ENCODE measurements at regions not wholly inside any gene's neighbourhood (a gene's known extent, or its start where the extent isn't known, plus 50 kb on each side); places are given as distances from the start of the nearest gene placed in this dataset.

DNA sequence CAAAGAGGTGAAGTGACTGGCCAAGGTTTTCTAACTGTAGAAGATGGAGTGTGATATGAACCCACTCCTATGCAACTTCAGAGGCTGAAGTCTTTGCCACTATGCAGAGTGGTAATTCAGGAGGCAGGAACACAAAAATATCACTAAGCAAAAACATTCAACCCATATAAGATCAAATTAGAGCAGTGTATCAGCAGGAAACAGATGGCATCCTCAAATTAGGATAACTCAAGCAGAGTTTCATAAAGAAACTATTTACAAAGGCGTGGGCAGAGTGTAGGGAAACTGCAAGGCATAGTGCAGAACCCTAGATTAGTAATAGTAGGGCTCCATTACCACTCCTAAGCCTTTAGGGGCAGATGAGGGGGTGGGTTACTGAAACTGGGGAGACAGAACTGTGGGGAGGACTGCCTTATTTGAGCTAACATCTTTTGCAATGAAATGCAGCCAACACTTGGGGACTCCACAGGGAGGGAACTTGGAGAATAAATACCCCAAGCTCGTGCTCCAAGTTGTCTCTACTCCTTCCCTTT lies 72.2 kb downstream of the PTTG1 start:
- Histone ChIP-seq H4K20me1 (replicated peaks; ENCODE audit: control insufficient read depth, insufficient read depth, low read length) (no peaks in the 10 kb centered on the region; the same call in 1 of the 2 replicates), H3K27ac (ENCODE audit: extremely low read depth, low read depth, low read length) (no peak overlapping the region), H3K79me2 (ENCODE audit: control insufficient read depth, insufficient read depth, low read length) (no peaks in the 10 kb centered on the region), H2AFZ (ENCODE audit: low read depth, low read length) (no peak overlapping the region), H3K9me1 (ENCODE audit: control insufficient read depth, insufficient read depth, low read length) (no peaks in the 10 kb centered on the region), H3K9ac (ENCODE audit: insufficient read depth in 1 of 2, low read depth in 2 of 2, low read length in 2 of 2) (no peak overlapping the region), H3K4me1 (replicated peaks in 1 of 2; ENCODE audit: control insufficient read depth in 2 of 2, insufficient read depth in 2 of 2, low read length in 2 of 2) (no peaks in the 10 kb centered on the region), H3K4me2 (ENCODE audit: insufficient read depth, low read length) (no peak overlapping the region), H3K27me3 (ENCODE audit: control insufficient read depth in 2 of 2, insufficient read depth in 2 of 2, low read length in 2 of 2) (no peaks in the 10 kb centered on the region), H3K9me3 (replicated peaks; ENCODE audit: control insufficient read depth, insufficient read depth, low read depth, low read length) (no peaks in the 10 kb centered on the region), H3K36me3 (ENCODE audit: control insufficient read depth, insufficient read depth, low read length) (no peaks in the 10 kb centered on the region), H3K4me3 (no peak overlapping the region)
- WGBS (ENCODE audit: insufficient coverage, low coverage, missing lambda C conversion rate) = 0% methylated on average over 2 of the region's 2 CpGs
- no peak for FAIRE-seq
- intact Hi-C loops (cut with micrococcal nuclease) = no loop called here
- in situ Hi-C loops (cut with MboI) = no loop called here
- no peak for DNase-seq (ENCODE audit: extremely low read depth in 1 of 4, low spot score in 3 of 4)
- no TSS peak for BruUV-seq (replicated peaks)
- POLR2A ChIA-PET = no interaction called here
- no peak for ATAC-seq
- CTCF ChIA-PET (ENCODE audit: low intra/inter-chr PET ratio) = no interaction called here
- TF ChIP-seq, protein P1, sequence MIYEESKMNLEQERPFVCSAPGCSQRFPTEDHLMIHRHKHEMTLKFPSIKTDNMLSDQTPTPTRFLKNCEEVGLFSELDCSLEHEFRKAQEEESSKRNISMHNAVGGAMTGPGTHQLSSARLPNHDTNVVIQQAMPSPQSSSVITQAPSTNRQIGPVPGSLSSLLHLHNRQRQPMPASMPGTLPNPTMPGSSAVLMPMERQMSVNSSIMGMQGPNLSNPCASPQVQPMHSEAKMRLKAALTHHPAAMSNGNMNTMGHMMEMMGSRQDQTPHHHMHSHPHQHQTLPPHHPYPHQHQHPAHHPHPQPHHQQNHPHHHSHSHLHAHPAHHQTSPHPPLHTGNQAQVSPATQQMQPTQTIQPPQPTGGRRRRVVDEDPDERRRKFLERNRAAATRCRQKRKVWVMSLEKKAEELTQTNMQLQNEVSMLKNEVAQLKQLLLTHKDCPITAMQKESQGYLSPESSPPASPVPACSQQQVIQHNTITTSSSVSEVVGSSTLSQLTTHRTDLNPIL (CRISPR knock-in tag; IDR thresholded peaks at IDR 0.05) = no peak
- TF ChIP-seq MCM2 (IDR thresholded peaks at IDR 0.05; ENCODE audit: low read depth) (no peak), ARID1B (IDR thresholded peaks at IDR 0.05) (no peak), TCF7 (IDR thresholded peaks at IDR 0.05; ENCODE audit: borderline replicate concordance) (no peak), MTF1 (CRISPR knock-in tag; IDR thresholded peaks at IDR 0.05; ENCODE audit: borderline replicate concordance) (no peak)
- TF ChIP-seq, protein P2, sequence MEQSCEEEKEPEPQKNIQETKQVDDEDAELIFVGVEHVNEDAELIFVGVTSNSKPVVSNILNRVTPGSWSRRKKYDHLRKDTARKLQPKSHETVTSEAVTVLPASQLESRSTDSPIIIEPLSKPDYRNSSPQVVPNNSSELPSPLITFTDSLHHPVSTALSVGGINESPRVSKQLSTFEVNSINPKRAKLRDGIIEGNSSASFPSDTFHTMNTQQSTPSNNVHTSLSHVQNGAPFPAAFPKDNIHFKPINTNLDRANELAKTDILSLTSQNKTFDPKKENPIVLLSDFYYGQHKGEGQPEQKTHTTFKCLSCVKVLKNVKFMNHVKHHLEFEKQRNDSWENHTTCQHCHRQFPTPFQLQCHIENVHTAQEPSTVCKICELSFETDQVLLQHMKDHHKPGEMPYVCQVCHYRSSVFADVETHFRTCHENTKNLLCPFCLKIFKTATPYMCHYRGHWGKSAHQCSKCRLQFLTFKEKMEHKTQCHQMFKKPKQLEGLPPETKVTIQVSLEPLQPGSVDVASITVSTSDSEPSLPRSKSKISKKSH (CRISPR knock-in tag; IDR thresholded peaks at IDR 0.05) = no peak
- TF ChIP-seq, protein P3, sequence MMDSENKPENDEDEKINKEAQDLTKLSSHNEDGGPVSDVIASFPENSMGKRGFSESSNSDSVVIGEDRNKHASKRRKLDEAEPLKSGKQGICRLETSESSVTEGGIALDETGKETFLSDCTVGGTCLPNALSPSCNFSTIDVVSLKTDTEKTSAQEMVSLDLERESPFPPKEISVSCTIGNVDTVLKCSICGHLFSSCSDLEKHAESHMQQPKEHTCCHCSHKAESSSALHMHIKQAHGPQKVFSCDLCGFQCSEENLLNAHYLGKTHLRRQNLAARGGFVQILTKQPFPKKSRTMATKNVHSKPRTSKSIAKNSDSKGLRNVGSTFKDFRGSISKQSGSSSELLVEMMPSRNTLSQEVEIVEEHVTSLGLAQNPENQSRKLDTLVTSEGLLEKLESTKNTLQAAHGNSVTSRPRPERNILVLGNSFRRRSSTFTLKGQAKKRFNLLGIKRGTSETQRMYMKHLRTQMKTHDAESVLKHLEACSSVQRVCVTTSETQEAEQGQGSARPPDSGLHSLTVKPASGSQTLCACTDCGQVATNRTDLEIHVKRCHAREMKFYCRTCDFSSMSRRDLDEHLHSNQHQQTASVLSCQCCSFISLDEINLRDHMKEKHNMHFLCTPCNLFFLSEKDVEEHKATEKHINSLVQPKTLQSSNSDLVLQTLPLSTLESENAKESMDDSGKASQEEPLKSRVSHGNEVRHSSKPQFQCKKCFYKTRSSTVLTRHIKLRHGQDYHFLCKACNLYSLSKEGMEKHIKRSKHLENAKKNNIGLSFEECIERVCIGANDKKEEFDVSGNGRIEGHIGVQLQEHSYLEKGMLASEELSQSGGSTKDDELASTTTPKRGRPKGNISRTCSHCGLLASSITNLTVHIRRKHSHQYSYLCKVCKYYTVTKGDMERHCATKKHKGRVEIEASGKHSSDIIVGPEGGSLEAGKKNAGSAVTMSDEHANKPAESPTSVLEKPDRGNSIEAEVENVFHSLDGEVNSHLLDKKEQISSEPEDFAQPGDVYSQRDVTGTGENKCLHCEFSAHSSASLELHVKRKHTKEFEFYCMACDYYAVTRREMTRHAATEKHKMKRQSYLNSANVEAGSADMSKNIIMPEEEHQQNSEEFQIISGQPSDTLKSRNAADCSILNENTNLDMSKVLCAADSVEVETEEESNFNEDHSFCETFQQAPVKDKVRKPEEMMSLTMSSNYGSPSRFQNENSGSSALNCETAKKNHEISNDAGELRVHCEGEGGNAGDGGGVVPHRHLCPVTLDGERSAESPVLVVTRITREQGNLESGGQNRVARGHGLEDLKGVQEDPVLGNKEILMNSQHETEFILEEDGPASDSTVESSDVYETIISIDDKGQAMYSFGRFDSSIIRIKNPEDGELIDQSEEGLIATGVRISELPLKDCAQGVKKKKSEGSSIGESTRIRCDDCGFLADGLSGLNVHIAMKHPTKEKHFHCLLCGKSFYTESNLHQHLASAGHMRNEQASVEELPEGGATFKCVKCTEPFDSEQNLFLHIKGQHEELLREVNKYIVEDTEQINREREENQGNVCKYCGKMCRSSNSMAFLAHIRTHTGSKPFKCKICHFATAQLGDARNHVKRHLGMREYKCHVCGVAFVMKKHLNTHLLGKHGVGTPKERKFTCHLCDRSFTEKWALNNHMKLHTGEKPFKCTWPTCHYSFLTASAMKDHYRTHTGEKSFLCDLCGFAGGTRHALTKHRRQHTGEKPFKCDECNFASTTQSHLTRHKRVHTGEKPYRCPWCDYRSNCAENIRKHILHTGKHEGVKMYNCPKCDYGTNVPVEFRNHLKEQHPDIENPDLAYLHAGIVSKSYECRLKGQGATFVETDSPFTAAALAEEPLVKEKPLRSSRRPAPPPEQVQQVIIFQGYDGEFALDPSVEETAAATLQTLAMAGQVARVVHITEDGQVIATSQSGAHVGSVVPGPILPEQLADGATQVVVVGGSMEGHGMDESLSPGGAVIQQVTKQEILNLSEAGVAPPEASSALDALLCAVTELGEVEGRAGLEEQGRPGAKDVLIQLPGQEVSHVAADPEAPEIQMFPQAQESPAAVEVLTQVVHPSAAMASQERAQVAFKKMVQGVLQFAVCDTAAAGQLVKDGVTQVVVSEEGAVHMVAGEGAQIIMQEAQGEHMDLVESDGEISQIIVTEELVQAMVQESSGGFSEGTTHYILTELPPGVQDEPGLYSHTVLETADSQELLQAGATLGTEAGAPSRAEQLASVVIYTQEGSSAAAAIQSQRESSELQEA (IDR thresholded peaks at IDR 0.05; ENCODE audit: low read depth) = no peak
- TF ChIP-seq, protein P4, sequence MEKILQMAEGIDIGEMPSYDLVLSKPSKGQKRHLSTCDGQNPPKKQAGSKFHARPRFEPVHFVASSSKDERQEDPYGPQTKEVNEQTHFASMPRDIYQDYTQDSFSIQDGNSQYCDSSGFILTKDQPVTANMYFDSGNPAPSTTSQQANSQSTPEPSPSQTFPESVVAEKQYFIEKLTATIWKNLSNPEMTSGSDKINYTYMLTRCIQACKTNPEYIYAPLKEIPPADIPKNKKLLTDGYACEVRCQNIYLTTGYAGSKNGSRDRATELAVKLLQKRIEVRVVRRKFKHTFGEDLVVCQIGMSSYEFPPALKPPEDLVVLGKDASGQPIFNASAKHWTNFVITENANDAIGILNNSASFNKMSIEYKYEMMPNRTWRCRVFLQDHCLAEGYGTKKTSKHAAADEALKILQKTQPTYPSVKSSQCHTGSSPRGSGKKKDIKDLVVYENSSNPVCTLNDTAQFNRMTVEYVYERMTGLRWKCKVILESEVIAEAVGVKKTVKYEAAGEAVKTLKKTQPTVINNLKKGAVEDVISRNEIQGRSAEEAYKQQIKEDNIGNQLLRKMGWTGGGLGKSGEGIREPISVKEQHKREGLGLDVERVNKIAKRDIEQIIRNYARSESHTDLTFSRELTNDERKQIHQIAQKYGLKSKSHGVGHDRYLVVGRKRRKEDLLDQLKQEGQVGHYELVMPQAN (IDR thresholded peaks at IDR 0.05; ENCODE audit: borderline replicate concordance) = no peak
